Suprapubic skin (tissue), 4 donors: ENCODE measurements at regions not wholly inside any gene's neighbourhood (a gene's known extent, or its start where the extent isn't known, plus 50 kb on each side); places are given as distances from the start of the nearest gene placed in this dataset.

Experiments used
- CTCF ChIP-seq, 2 donors: fragments of 200-600 bp in 1 of 2; fragments of 450-650 bp in 1 of 2; sonication (generic) in 1 of 2; IDR thresholded peaks; one replicate each; pipeline ENCODE4 v1.5.1; 2016 to 2019; ENCODE audit warnings: antibody characterized with exemption in 2 of 2, mild to moderate bottlenecking in 1 of 2, moderate library complexity in 1 of 2
- POLR2A ChIP-seq, 2 donors: fragments of 450-650 bp; IDR thresholded peaks; one replicate each; pipeline ENCODE4 v1.6.1; 2017; ENCODE audit warnings: antibody characterized with exemption in 2 of 2, mild to moderate bottlenecking in 2 of 2, moderate library complexity in 2 of 2
- POLR2AphosphoS5 ChIP-seq, 3 donors: sonication (generic); formaldehyde crosslinking; IDR thresholded peaks; one replicate each; pipeline ENCODE4 v1.6.1; 2017; ENCODE audit warnings: antibody characterized with exemption in 3 of 3

- TF ChIP-seq CTCF (IDR thresholded peaks at IDR 0.05) (no peak), POLR2A (IDR thresholded peaks at IDR 0.05) (no peak), POLR2AphosphoS5 (IDR thresholded peaks at IDR 0.05) (no peak)
Measured at GRCh38 chr3:90031121-90031520, 923.7 kb downstream of the EPHA3 start.
